HepG2 (cell line): ENCODE measurements at regions not wholly inside any gene's neighbourhood (a gene's known extent, or its start where the extent isn't known, plus 50 kb on each side); places are given as distances from the start of the nearest gene placed in this dataset.

Experiments used
- ATAC-seq: fragments of 200-7000 bp; cut with Tn5 transposase; 3 replicates; pipeline ENCODE4 v1.9.1; 2020; ENCODE audit warnings: mild to moderate bottlenecking, moderate library complexity
- BruUV-seq: library from RNA; stranded (reverse); fragments of 400-500 nt; replicated peaks from 2 replicates; lab custom pipeline; 2021; lab: Mats Ljungman, UMichigan
- CTCF ChIA-PET: fragments of 300-600 bp; formaldehyde crosslinking; extraction: SDS; loops from one replicate; lab custom pipeline; 2021; ENCODE audit warnings: low total read pairs, inconsistent platforms, low intra/inter-chr PET ratio; lab: Yijun Ruan, JAX
- POLR2A ChIA-PET: fragments of 350-600 bp; sonication (Branson Sonifier 250); formaldehyde crosslinking; loops from one replicate; lab custom pipeline; 2020; ENCODE audit warnings: antibody characterized with exemption, inconsistent platforms; lab: Yijun Ruan, JAX
- DNase-seq: peaks from one replicate; pipeline ENCODE4 v3.0.0-alpha.2; 2015; ENCODE audit warnings: low spot score
- FAIRE-seq: peaks from 3 replicates; lab custom pipeline; 2011; peaks lifted over from hg19 to GRCh38; lab: Jason Lieb, UNC
- H2AFZ ChIP-seq: one replicate; pipeline ENCODE4 v1.6.1; 2011; ENCODE audit warnings: low read length, inconsistent platforms
- H3K27ac ChIP-seq: fragments of 300-600 bp; 3 replicates; pipeline ENCODE4 v1.8.0; 2011; ENCODE audit warnings: mixed run types, mild to moderate bottlenecking, mixed read lengths, low read length, inconsistent platforms; ENCODE audit not compliant: insufficient read depth; ENCODE audit errors: extremely low read length
- H3K27me3 ChIP-seq, 2 experiments: fragments of 200-600 bp in 1 of 2; 2 replicates in 1 of 2; 3 replicates in 1 of 2; pipeline versions ENCODE4 v1.6.0 to v1.8.0; 2011; ENCODE audit warnings: low read length in 2 of 2, mild to moderate bottlenecking in 2 of 2, moderate library complexity in 2 of 2, inconsistent platforms in 1 of 2; ENCODE audit not compliant: insufficient read depth in 2 of 2, control insufficient read depth in 1 of 2
- H3K36me3 ChIP-seq, 2 experiments: fragments of 200-600 bp in 1 of 2; replicated peaks in 1 of 2; 2 replicates in 1 of 2; 3 replicates in 1 of 2; pipeline versions ENCODE4 v1.5.1 to v1.8.0; 2011; ENCODE audit warnings: low read length in 2 of 2, inconsistent platforms in 1 of 2; ENCODE audit not compliant: insufficient read depth in 2 of 2, control insufficient read depth in 1 of 2
- H3K4me1 ChIP-seq: 2 replicates; pipeline ENCODE4 v1.5.1; 2012; ENCODE audit warnings: low read length, inconsistent platforms; ENCODE audit not compliant: insufficient read depth
- H3K4me2 ChIP-seq: 2 replicates; pipeline ENCODE4 v1.6.0; 2011; ENCODE audit warnings: low read depth, low read length, inconsistent platforms
- H3K4me3 ChIP-seq, 3 experiments: fragments of 200-600 bp in 1 of 3; sonication (generic), shearing (Covaris generic) in 1 of 3; replicated peaks in 1 of 3; 2 replicates each; pipeline ENCODE4 v1.5.1; 2011 to 2016; ENCODE audit warnings: low read length in 3 of 3, inconsistent platforms in 2 of 3, low read depth in 2 of 3, mild to moderate bottlenecking in 2 of 3, control low read depth in 1 of 3, mixed read lengths in 1 of 3; ENCODE audit not compliant: insufficient read depth in 1 of 3
- H3K79me2 ChIP-seq: one replicate; pipeline ENCODE4 v1.6.1; 2011; ENCODE audit warnings: low read length, inconsistent platforms; ENCODE audit not compliant: insufficient read depth
- H3K9ac ChIP-seq: 2 replicates; pipeline ENCODE4 v1.6.0; 2011; ENCODE audit warnings: mild to moderate bottlenecking, low read depth, low read length, inconsistent platforms; ENCODE audit not compliant: insufficient read depth
- H3K9me3 ChIP-seq: 2 replicates; pipeline ENCODE4 v1.5.1; 2012; ENCODE audit warnings: mild to moderate bottlenecking, low read length
- H4K20me1 ChIP-seq: 2 replicates; pipeline ENCODE4 v1.6.0; 2011; ENCODE audit warnings: inconsistent platforms, mild to moderate bottlenecking, low read length, moderate library complexity; ENCODE audit not compliant: insufficient read depth
- ATF7 ChIP-seq, 2 experiments: fragments of 450-650 bp in 1 of 2; sonication (generic) in 1 of 2; formaldehyde crosslinking in 1 of 2; IDR thresholded peaks; 2 replicates each; pipeline versions ENCODE4 v1.4.0 to v1.6.1; 2016 to 2020; ENCODE audit warnings: antibody characterized with exemption in 1 of 2, mild to moderate bottlenecking in 1 of 2, missing genetic modification reagents in 1 of 2
- BCLAF1 ChIP-seq: fragments of 450-650 bp; IDR thresholded peaks from 2 replicates; pipeline ENCODE4 v1.6.1; 2017; ENCODE audit warnings: mild to moderate bottlenecking
- CBX2 ChIP-seq, 2 experiments: fragments of 200-600 bp in 1 of 2; sonication (generic); formaldehyde crosslinking in 1 of 2; IDR thresholded peaks; 2 replicates each; pipeline versions ENCODE4 v1.7.0 to v1.8.1; 2018 to 2022; ENCODE audit warnings: low read depth in 2 of 2, low read length in 1 of 2, mild to moderate bottlenecking in 1 of 2, missing genetic modification reagents in 1 of 2
- CREB1 ChIP-seq, 2 experiments: fragments of 450-650 bp in 1 of 2; IDR thresholded peaks; 2 replicates each; pipeline ENCODE4 v1.6.1; 2016 to 2017; ENCODE audit warnings: control low read depth in 1 of 2, mild to moderate bottlenecking in 1 of 2, missing compliant biosample characterization in 1 of 2, missing genetic modification characterization in 1 of 2
- MIXL1 ChIP-seq: IDR thresholded peaks from 2 replicates; pipeline ENCODE4 v1.6.1; 2016
- NFE2L1 ChIP-seq: sonication (generic); formaldehyde crosslinking; IDR thresholded peaks from 2 replicates; pipeline ENCODE4 v1.4.0; 2020; ENCODE audit warnings: missing genetic modification reagents, mild to moderate bottlenecking, borderline replicate concordance
- NFYC ChIP-seq: IDR thresholded peaks from 2 replicates; pipeline ENCODE4 v1.6.1; 2016; ENCODE audit warnings: missing genetic modification reagents, missing compliant biosample characterization
- NR1H2 ChIP-seq: sonication (generic); formaldehyde crosslinking; IDR thresholded peaks from 2 replicates; pipeline ENCODE4 v1.8.1; 2022; ENCODE audit warnings: low read depth, missing genetic modification reagents, borderline replicate concordance
- STAG1 ChIP-seq: sonication (generic); formaldehyde crosslinking; IDR thresholded peaks from 2 replicates; pipeline ENCODE4 v1.4.0; 2020; ENCODE audit warnings: missing genetic modification reagents
- ZNF260 ChIP-seq: sonication (generic); formaldehyde crosslinking; IDR thresholded peaks from 2 replicates; pipeline ENCODE4 v1.4.0; 2020; ENCODE audit warnings: missing genetic modification reagents, low read depth, mild to moderate bottlenecking, borderline replicate concordance
- ZNF3 ChIP-seq: IDR thresholded peaks from 2 replicates; pipeline ENCODE4 v1.7.0; 2017; ENCODE audit warnings: inconsistent platforms
- ZNF775 ChIP-seq: sonication (generic); formaldehyde crosslinking; IDR thresholded peaks from 2 replicates; pipeline ENCODE4 v1.4.0; 2020; ENCODE audit warnings: missing genetic modification reagents, mild to moderate bottlenecking, moderate library complexity, borderline replicate concordance
- ZSCAN21 ChIP-seq: sonication (generic); formaldehyde crosslinking; IDR thresholded peaks from 2 replicates; pipeline ENCODE4 v1.8.0; 2022; ENCODE audit warnings: mild to moderate bottlenecking, missing genetic modification reagents, moderate library complexity, borderline replicate concordance
- WGBS: methylation state at CpG from one replicate; pipeline ENCODE4 v1.1.6; 2017; ENCODE audit warnings: low lambda C conversion rate; 5-methylcytosine and 5-hydroxymethylcytosine counted together
- in situ Hi-C: cut with HindIII; loops from 2 replicates; pipeline ENCODE4 v1.10.0; 2017; ENCODE audit warnings: low pct_unique_long_range_greater_than_20kb; ENCODE audit not compliant: extremely low pct_ligation_motif_present
- intact Hi-C: fragments of 100-400 bp; cut with micrococcal nuclease; formaldehyde crosslinking; loops from one replicate; pipeline ENCODE4 v1.10.0; 2022; ENCODE audit not compliant: unreplicated experiment

- TF ChIP-seq BCLAF1: no peak
- TF ChIP-seq STAG1 (CRISPR knock-in tag): no peak
- no peak for TF ChIP-seq MIXL1
- no peak for TF ChIP-seq ZNF3 (CRISPR knock-in tag)
- no peak for TF ChIP-seq ZSCAN21
- no peak for TF ChIP-seq ZNF775 (CRISPR knock-in tag)
- no peak for TF ChIP-seq CBX2 (IDR thresholded peaks at IDR 0.05; ENCODE audit: low read depth, low read length)
- TF ChIP-seq CBX2 (CRISPR knock-in tag; IDR thresholded peaks at IDR 0.05; ENCODE audit: low read depth): no peak
- TF ChIP-seq NFYC (CRISPR knock-in tag): no peak
- no peak for TF ChIP-seq ZNF260 (CRISPR knock-in tag)
- no peak for TF ChIP-seq NFE2L1 (CRISPR knock-in tag)
- TF ChIP-seq NR1H2 (CRISPR knock-in tag): no peak
Measured at GRCh38 chr13:34640993-34641330, 301.1 kb upstream of the NBEA start (continued).

- BruUV-seq: no TSS peak
- intact Hi-C loops (no loop called here), in situ Hi-C loops (no loop called here)
- Histone ChIP-seq H3K27me3 (no peaks in the 10 kb centered on the region), H3K36me3 (no peaks in the 10 kb centered on the region), H4K20me1 (no peaks in the 10 kb centered on the region), H3K4me2 (no peak overlapping the region), H3K4me3 (no peak overlapping the region), H3K79me2 (no peaks in the 10 kb centered on the region), H3K9me3 (no peaks in the 10 kb centered on the region), H2AFZ (no peak overlapping the region), H3K4me1 (no peaks in the 10 kb centered on the region), H3K9ac (no peak overlapping the region), H3K27ac (no peak overlapping the region)
- FAIRE-seq (no peak), ATAC-seq (no peak), DNase-seq (no peak)
- WGBS: 0% methylated on average over 1 of the region's 1 CpG
- CTCF ChIA-PET: no interaction called here
- POLR2A ChIA-PET: no interaction called here
- TF ChIP-seq ATF7 (IDR thresholded peaks at IDR 0.05) (0 out of 2 replicates have a peak, but pooled peaks have one; percentile 2), ATF7 (CRISPR knock-in tag; IDR thresholded peaks at IDR 0.05) (no peak), CREB1 (IDR thresholded peaks at IDR 0.05) (no peak), CREB1 (CRISPR knock-in tag; IDR thresholded peaks at IDR 0.05) (no peak)
Measured at GRCh38 chr13:34647379-34648150, 294.5 kb upstream of the NBEA start.
